Thyroid gland (tissue), 4 donors: ENCODE measurements at regions not wholly inside any gene's neighbourhood (a gene's known extent, or its start where the extent isn't known, plus 50 kb on each side); places are given as distances from the start of the nearest gene placed in this dataset.
A peak's percentile ranks its signal among the peaks of the same experiment; 100 is the strongest.
"Not testable (repeated sequence)": the region's sequence is repeated elsewhere in the genome, so short reads cannot be mapped to it uniquely, and the experiment has no call there.

ENCODE experiments used
- DNase-seq, 2 donors: peaks; one replicate each; pipeline ENCODE4 v3.0.0-alpha.2; 2019
- H3K27ac ChIP-seq, 3 donors: fragments of 200-600 bp; sonication (generic); 1 replicate in 2 of 3; 2 replicates in 1 of 3; pipeline ENCODE4 v1.5.1; 2016 to 2019; ENCODE audit warnings: mild to moderate bottlenecking in 1 of 3, moderate library complexity in 1 of 3
- H3K27me3 ChIP-seq: fragments of 200-600 bp; sonication (generic); one replicate; pipeline ENCODE4 v1.5.1; 2019
- H3K36me3 ChIP-seq, 2 donors: fragments of 200-600 bp; sonication (generic); one replicate each; pipeline ENCODE4 v1.5.1; 2016 to 2019
- H3K4me1 ChIP-seq, 2 donors: fragments of 200-600 bp; sonication (generic); one replicate each; pipeline ENCODE4 v1.5.1; 2017 to 2019
- H3K4me3 ChIP-seq, 3 donors: fragments of 200-600 bp; sonication (generic); replicated peaks in 1 of 3; 1 replicate in 2 of 3; 2 replicates in 1 of 3; pipeline ENCODE4 v1.5.1; 2016; ENCODE audit warnings: mild to moderate bottlenecking in 1 of 3
- H3K9me3 ChIP-seq: fragments of 200-600 bp; sonication (generic); one replicate; pipeline ENCODE4 v1.5.1; 2017
- POLR2A ChIP-seq, 2 donors: fragments of 450-650 bp; IDR thresholded peaks; one replicate each; pipeline ENCODE4 v1.6.1; 2017; ENCODE audit warnings: antibody characterized with exemption in 2 of 2, mild to moderate bottlenecking in 2 of 2, moderate library complexity in 1 of 2
- WGBS, 2 donors: methylation state at CpG; one replicate each; pipeline ENCODE4 v1.1.5; 2017; 5-methylcytosine and 5-hydroxymethylcytosine counted together
- intact Hi-C: fragments of 100-400 bp; cut with DNase I; formaldehyde crosslinking; loops from one replicate; pipeline ENCODE4 v1.15.1; 2023
- TF ChIP-seq, protein P1 (sequence below), 6 experiments: fragments of 200-600 bp in 3 of 6; fragments of 450-650 bp in 3 of 6; sonication (generic) in 3 of 6; IDR thresholded peaks; one replicate each; pipeline ENCODE4 v1.5.1; 2016 to 2019; ENCODE audit warnings: antibody characterized with exemption in 6 of 6, mild to moderate bottlenecking in 2 of 6, inconsistent platforms in 1 of 6, moderate library complexity in 1 of 6

DNA sequence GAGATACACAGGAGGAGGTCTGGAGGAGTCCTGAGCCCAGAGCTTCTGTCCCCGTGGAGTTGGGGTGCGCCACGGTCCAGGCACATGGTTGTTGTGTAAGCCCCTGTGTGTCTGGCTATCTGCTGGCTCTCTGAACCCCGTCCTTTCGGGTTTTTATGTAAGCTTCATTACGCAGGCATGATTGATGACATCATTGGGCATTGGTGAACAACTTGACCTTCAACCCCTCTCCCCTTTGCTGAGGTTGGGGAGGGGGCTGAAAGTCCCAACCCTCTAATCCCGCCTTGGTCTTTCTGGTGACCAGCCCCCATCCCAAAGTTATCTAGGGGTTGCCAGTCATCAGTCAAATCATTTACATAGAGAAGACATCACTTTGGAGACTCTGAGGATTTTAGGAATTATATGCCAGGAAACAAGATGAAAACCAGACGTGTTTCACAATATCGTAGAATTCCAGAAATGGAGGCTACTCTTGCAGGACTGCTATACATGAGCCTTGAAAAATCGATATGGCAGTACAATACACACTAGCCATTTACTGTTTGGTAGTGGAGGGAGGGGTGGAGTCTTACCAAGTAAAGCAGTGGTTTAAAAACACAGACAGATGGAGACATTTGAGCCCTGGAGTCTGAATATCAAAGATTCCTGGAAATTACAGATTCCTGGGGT is 69.8 kb upstream of the SCAF4 start:
- Histone ChIP-seq H3K4me3 (no peak overlapping the region), H3K27me3 (no peaks in the 10 kb centered on the region), H3K27ac (no peak overlapping the region), H3K4me1 (peaks cover 5% of the 10 kb centered on the region in 2 donors), H3K36me3 (no peaks in the 10 kb centered on the region), H3K9me3 (no peaks in the 10 kb centered on the region)
- intact Hi-C loops = no loop called here
- DNase-seq = no peak
- 76 to 77% methylated on average over 10 of the region's 10 CpGs for WGBS, 2 donors
- TF ChIP-seq, protein P1, sequence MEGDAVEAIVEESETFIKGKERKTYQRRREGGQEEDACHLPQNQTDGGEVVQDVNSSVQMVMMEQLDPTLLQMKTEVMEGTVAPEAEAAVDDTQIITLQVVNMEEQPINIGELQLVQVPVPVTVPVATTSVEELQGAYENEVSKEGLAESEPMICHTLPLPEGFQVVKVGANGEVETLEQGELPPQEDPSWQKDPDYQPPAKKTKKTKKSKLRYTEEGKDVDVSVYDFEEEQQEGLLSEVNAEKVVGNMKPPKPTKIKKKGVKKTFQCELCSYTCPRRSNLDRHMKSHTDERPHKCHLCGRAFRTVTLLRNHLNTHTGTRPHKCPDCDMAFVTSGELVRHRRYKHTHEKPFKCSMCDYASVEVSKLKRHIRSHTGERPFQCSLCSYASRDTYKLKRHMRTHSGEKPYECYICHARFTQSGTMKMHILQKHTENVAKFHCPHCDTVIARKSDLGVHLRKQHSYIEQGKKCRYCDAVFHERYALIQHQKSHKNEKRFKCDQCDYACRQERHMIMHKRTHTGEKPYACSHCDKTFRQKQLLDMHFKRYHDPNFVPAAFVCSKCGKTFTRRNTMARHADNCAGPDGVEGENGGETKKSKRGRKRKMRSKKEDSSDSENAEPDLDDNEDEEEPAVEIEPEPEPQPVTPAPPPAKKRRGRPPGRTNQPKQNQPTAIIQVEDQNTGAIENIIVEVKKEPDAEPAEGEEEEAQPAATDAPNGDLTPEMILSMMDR (IDR thresholded peaks at IDR 0.05) = no peak
- no peak for TF ChIP-seq POLR2A (IDR thresholded peaks at IDR 0.05)

DNA sequence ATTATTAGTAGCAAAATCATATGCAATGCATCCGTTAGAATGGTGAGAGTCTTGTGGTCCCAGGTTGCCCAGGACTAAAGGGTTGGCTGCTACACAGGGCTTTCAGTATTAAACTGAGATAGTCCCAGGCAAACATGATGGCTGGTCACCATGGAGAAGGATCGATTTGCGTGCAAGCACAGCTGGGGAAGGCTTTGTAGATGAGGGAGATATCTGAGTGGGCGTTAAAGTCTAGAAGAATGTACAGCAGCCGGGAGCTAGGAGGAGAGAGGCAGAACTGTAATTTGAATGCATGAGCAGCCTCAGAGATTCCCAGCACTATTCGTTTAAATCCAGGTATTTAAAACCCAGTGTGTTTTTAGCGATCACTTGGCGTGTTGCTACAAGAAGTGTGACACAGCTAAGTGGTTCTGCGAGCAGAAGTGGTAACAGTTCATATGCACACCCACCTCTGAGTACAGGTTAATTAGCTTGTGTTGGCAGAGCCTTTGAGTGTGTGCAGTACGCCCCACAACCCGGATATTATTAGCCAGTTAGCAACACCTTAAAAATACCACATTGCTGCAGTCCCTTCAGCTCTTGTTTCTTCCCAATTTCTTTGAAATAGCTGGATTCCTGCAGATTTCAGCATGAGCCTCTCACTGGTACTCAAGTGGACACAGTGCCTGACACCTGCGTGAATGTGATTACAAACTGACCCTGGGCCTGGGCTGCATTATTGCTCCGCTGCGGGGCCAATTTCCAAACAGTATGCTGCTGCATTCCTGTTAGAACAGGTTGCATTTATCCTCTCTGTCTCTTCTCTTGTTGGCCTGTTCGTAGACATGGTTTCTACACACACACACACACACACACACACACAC is 67.2 kb upstream of the SCAF4 start:
- H3K36me3 ChIP-seq = no peaks in the 10 kb centered on the region
- peaks cover 5% of the 10 kb centered on the region in 2 donors for H3K4me1 ChIP-seq
- WGBS, 2 donors = 41 to 44% methylated on average over 15 of the region's 15 CpGs
- DNase-seq = peak; percentile 25 to 34
- intact Hi-C loops = no loop called here
- TF ChIP-seq POLR2A (IDR thresholded peaks at IDR 0.05) = no peak
- H3K27me3 ChIP-seq = no peaks in the 10 kb centered on the region
- no peak overlapping the region for H3K27ac ChIP-seq
- no peak overlapping the region for H3K4me3 ChIP-seq
- no peaks in the 10 kb centered on the region for H3K9me3 ChIP-seq

DNA sequence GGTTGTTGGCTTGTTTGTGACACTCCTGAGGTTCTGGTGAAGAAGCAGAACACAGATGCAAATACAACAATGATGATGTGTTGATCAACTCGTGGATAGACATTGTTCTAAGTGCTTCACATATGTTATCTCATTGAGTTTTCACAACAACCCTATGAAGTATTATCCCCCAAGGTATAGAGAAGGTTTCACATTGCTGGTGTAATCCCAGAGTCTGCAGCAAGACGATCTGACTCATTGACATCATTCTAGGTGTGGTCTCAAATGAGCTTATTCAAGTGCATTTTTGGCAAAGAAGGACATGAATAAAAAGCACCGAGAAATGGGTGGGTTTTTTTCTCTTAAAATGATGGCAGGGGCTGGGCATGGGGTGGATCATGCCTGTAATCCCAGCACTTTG is 64.1 kb upstream of the SCAF4 start:
- Histone ChIP-seq H3K27ac (no peak overlapping the region), H3K4me3 (no peak overlapping the region), H3K36me3 (no peaks in the 10 kb centered on the region), H3K4me1 (peaks cover 5% of the 10 kb centered on the region in 2 donors), H3K9me3 (no peaks in the 10 kb centered on the region), H3K27me3 (no peaks in the 10 kb centered on the region)
- TF ChIP-seq, protein P1 (IDR thresholded peaks at IDR 0.05) = no peak
- no peak for TF ChIP-seq POLR2A (IDR thresholded peaks at IDR 0.05)
- DNase-seq = no peak
- WGBS, 2 donors = 68 to 82% methylated on average over 3 of the region's 3 CpGs
- intact Hi-C loops = no loop called here

DNA sequence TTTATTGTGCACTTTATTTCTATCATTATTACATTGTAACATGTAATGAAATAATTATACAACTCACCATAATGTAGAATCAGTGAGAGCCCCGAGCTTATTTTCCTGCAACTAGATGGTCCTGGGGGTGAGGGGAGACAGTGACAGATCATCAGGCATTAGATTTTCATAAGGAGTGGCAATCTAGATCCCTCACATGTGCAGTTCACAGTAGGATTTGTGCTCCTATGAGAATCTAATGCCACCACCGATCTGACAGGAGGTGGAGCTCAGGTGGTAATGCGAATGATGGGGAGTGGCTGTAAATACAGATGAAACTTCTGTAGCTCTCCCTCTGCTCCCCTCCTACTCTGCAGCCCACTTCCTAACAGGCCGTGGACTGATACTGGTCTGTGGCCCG is 58.5 kb upstream of the SCAF4 start:
- H3K4me3 ChIP-seq, H3K9me3 ChIP-seq, DNase-seq, H3K27ac ChIP-seq, H3K36me3 ChIP-seq, intact Hi-C loops, H3K27me3 ChIP-seq: not testable (repeated sequence)
- 96 to 97% methylated on average over 5 of the region's 5 CpGs for WGBS, 2 donors
- H3K4me1 ChIP-seq = peaks cover 4 to 11% of the 10 kb centered on the region in 2 donors

DNA sequence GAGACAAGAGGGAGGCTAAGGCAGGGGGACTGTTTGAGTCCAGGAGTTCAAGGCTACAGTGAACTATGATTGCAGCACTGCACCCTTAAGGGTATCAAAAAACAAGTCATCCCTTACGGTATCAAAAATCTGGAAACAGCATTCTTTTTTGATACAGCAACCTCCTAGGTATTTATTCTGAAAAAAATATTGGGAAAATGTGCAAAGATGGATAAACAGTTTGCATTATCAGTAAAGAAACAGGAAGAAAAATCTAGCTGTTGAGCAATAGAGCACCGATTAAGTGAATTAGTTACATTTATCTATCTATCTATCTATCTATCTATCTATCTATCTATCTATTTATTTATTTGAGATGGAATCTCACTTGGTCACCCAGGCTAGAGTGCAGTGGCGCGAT is 56.7 kb upstream of the SCAF4 start:
- peaks cover 4 to 11% of the 10 kb centered on the region in 2 donors for H3K4me1 ChIP-seq
- H3K27me3 ChIP-seq = no peaks in the 10 kb centered on the region
- no peaks in the 10 kb centered on the region for H3K9me3 ChIP-seq
- no peak overlapping the region for H3K4me3 ChIP-seq
- WGBS, 2 donors = 94 to 99% methylated on average over 4 of the region's 4 CpGs
- H3K27ac ChIP-seq = no peak overlapping the region
- H3K36me3 ChIP-seq = no peaks in the 10 kb centered on the region
- no peak for TF ChIP-seq POLR2A (IDR thresholded peaks at IDR 0.05)
- TF ChIP-seq, protein P1 (IDR thresholded peaks at IDR 0.05) = no peak
- no peak for DNase-seq
- intact Hi-C loops = loop anchor here (10.0 kb wide), 2 partner anchors 86 to 466 kb away; partner anchors contain the start of gene HUNK

DNA sequence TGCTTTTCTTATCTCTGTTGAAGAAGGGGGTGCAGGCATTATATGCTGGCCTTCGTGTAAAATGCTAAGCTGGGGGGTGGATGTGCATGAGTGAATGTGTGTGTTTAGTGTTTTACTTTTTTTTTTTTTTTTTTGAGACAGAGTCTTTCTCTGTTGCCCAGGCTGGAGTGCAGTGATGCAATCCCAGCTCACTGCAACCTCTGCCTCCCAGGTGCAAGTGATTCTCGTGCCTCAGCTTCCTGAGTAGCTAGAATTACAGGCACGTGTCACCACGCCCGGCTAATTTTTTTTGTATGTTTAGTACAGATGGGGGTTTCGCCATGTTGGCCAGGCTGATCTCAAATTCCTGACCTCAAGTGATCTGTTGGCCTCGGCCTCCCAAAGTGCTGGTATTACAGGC is 55.8 kb upstream of the SCAF4 start:
- H3K27me3 ChIP-seq, H3K4me3 ChIP-seq, H3K9me3 ChIP-seq, H3K36me3 ChIP-seq, H3K27ac ChIP-seq: not testable (repeated sequence)
- H3K4me1 ChIP-seq = peaks cover 4 to 11% of the 10 kb centered on the region in 2 donors
- DNase-seq = peak; percentile 58 to 71
- intact Hi-C loops = loop anchor here (10.0 kb wide), 2 partner anchors 87 to 467 kb away; partner anchors contain the start of gene HUNK
- 40 to 55% methylated on average over 7 of the region's 7 CpGs for WGBS, 2 donors
